OCI-LY7 (cell line): ENCODE measurements at regions not wholly inside any gene's neighbourhood (a gene's known extent, or its start where the extent isn't known, plus 50 kb on each side); places are given as distances from the start of the nearest gene placed in this dataset.

ENCODE experiments used
- BruUV-seq: library from RNA; stranded (reverse); fragments of 400-500 nt; replicated peaks from 2 replicates; lab custom pipeline; 2021; lab: Mats Ljungman, UMichigan
- CTCF ChIA-PET: fragments of 300-600 bp; sonication (Branson Sonifier 250); formaldehyde crosslinking; loops from one replicate; lab custom pipeline; 2022; ENCODE audit warnings: antibody characterized with exemption; ENCODE audit not compliant: unreplicated experiment; lab: Charles Lee
- POLR2A ChIA-PET: fragments of 300-600 bp; sonication (Branson Sonifier 250); formaldehyde crosslinking; loops from one replicate; lab custom pipeline; 2022; ENCODE audit warnings: antibody characterized with exemption; lab: Charles Lee
- DNase-seq: peaks from one replicate; pipeline ENCODE4 v3.0.0-alpha.2; 2015; ENCODE audit warnings: low spot score
- H2AFZ ChIP-seq: fragments of 200-600 bp; sonication (generic), shearing (Covaris generic); 2 replicates; pipeline ENCODE4 v1.6.1; 2014; ENCODE audit warnings: mild to moderate bottlenecking, antibody characterized with exemption, low read length, moderate library complexity
- H3K27ac ChIP-seq: fragments of 200-600 bp; sonication (generic); 2 replicates; pipeline ENCODE4 v1.5.1; 2014; ENCODE audit warnings: mixed run types, low read depth, mild to moderate bottlenecking, moderate library complexity, low read length, inconsistent platforms; ENCODE audit not compliant: poor library complexity, severe bottlenecking
- H3K36me3 ChIP-seq: fragments of 200-600 bp; sonication (generic); 2 replicates; pipeline ENCODE4 v1.6.1; 2014; ENCODE audit warnings: mild to moderate bottlenecking, antibody characterized with exemption, low read length, moderate library complexity, mixed read lengths; ENCODE audit not compliant: insufficient read depth
- H3K4me1 ChIP-seq: fragments of 200-600 bp; sonication (generic); 2 replicates; pipeline ENCODE4 v1.5.1; 2014; ENCODE audit warnings: mild to moderate bottlenecking, low read length; ENCODE audit not compliant: insufficient read depth, poor library complexity, severe bottlenecking
- H3K4me2 ChIP-seq: fragments of 200-600 bp; sonication (generic); 2 replicates; pipeline ENCODE4 v1.6.1; 2014; ENCODE audit warnings: mild to moderate bottlenecking, low read length
- H3K4me3 ChIP-seq: fragments of 200-600 bp; sonication (generic); 2 replicates; pipeline ENCODE4 v1.5.1; 2014; ENCODE audit warnings: mild to moderate bottlenecking, low read depth, low read length; ENCODE audit not compliant: poor library complexity, severe bottlenecking
- H3K79me2 ChIP-seq: fragments of 200-600 bp; sonication (generic); 2 replicates; pipeline ENCODE4 v1.6.1; 2016; ENCODE audit warnings: low read depth, mild to moderate bottlenecking, low read length, moderate library complexity, mixed read lengths; ENCODE audit not compliant: insufficient read depth
- H3K9me2 ChIP-seq: fragments of 200-600 bp; sonication (generic); 2 replicates; pipeline ENCODE4 v1.6.1; 2016; ENCODE audit warnings: mild to moderate bottlenecking, low read length, mixed read lengths; ENCODE audit not compliant: insufficient read depth
- H3K9me3 ChIP-seq: fragments of 200-600 bp; sonication (generic); 2 replicates; pipeline ENCODE4 v1.6.1; 2014; ENCODE audit warnings: mild to moderate bottlenecking, mixed run types, low read length, mixed read lengths
- H4K20me1 ChIP-seq: fragments of 200-600 bp; sonication (generic); 2 replicates; pipeline ENCODE4 v1.6.1; 2014; ENCODE audit warnings: mild to moderate bottlenecking, antibody characterized with exemption, low read length, moderate library complexity, mixed read lengths; ENCODE audit not compliant: insufficient read depth
- EZH2phosphoT487 ChIP-seq: fragments of 200-600 bp; sonication (generic); IDR thresholded peaks from 2 replicates; pipeline ENCODE4 v1.6.1; 2018; ENCODE audit warnings: low read depth, borderline replicate concordance, mild to moderate bottlenecking, mixed run types, antibody characterized with exemption, low read length, moderate library complexity, mixed read lengths
- intact Hi-C: fragments of 100-400 bp; cut with micrococcal nuclease; formaldehyde crosslinking; loops from one replicate; pipeline ENCODE4 v1.10.0; 2022; ENCODE audit not compliant: unreplicated experiment
- TF ChIP-seq, protein P1 (sequence below): fragments of 200-600 bp; sonication (generic); conservative IDR thresholded peaks from 2 replicates; pipeline ENCODE4 v1.5.1; 2014; ENCODE audit warnings: mild to moderate bottlenecking, antibody characterized with exemption, low read length, moderate library complexity, mixed read lengths

DNA sequence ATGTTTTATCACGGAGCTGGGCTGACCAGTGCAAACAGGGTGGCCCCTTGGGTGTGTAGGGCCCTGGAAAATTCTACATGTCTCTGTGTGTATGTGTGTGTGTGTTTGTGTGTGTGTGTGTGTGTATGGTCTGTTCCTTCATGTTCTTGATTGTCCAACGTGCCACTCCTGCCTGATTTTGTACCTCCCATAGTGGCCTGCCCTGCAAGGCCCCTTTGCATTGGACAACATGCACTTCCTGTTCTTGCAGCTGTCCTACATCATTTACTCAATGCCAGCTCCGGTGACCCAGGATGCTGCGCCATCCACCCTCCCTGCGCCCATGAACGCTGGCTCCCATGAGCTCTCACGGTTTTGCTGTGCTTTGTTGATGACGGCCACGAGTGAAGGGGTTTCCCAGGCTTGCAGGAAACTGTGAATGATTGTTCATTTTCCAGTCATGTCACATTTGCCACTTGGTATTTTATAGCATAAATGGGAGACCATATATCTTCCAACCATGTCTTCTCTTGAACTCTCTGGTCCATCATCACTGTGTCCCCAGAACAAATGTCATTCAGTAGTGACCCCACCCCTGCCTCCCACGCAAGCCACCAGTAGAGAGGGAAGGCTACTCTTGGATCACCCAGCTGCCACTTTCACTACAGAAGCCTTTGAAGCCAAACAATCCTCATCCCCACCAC is 69.7 kb upstream of the NCK2 start:
- intact Hi-C loops = no loop called here
- no peaks in the 10 kb centered on the region for H3K9me3 ChIP-seq
- H3K27ac ChIP-seq = no peak overlapping the region
- no peak for DNase-seq
- ChIA-PET CTCF (no interaction called here), POLR2A (no interaction called here)
- BruUV-seq = no TSS peak
- H3K79me2 ChIP-seq = no peaks in the 10 kb centered on the region
- H2AFZ ChIP-seq = no peak overlapping the region
- TF ChIP-seq, protein P1, sequence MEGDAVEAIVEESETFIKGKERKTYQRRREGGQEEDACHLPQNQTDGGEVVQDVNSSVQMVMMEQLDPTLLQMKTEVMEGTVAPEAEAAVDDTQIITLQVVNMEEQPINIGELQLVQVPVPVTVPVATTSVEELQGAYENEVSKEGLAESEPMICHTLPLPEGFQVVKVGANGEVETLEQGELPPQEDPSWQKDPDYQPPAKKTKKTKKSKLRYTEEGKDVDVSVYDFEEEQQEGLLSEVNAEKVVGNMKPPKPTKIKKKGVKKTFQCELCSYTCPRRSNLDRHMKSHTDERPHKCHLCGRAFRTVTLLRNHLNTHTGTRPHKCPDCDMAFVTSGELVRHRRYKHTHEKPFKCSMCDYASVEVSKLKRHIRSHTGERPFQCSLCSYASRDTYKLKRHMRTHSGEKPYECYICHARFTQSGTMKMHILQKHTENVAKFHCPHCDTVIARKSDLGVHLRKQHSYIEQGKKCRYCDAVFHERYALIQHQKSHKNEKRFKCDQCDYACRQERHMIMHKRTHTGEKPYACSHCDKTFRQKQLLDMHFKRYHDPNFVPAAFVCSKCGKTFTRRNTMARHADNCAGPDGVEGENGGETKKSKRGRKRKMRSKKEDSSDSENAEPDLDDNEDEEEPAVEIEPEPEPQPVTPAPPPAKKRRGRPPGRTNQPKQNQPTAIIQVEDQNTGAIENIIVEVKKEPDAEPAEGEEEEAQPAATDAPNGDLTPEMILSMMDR = no peak
- no peak for TF ChIP-seq EZH2phosphoT487
- H3K36me3 ChIP-seq = no peaks in the 10 kb centered on the region
- no peaks in the 10 kb centered on the region for H4K20me1 ChIP-seq
- no peak overlapping the region for H3K4me2 ChIP-seq
- H3K9me2 ChIP-seq = no peaks in the 10 kb centered on the region
- H3K4me3 ChIP-seq = no peak overlapping the region
- no peaks in the 10 kb centered on the region for H3K4me1 ChIP-seq

DNA sequence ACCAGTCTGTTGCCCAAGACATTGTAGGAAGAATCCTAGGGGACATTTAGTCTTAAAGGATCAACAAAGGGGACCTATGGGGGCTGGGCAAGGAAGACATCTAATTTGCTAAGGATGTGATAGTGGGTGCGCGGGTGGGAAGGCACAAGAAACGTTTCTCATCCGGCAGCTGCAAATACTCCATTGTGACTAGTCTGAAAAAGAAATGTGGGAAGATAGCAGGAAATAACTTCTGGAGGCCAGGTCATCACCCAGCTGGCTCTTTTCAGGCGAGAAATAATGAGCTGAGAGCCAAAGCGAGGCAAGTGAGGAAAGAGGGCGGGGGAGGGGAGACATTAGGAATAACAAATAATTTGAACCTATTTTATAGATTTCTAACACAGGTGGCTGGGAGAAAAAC is 70.3 kb upstream of the NCK2 start:
- H3K27ac ChIP-seq = no peak overlapping the region
- no peaks in the 10 kb centered on the region for H3K4me1 ChIP-seq
- DNase-seq = no peak
- intact Hi-C loops = no loop called here
- no peak overlapping the region for H2AFZ ChIP-seq
- TF ChIP-seq, protein P1 = no peak
- TF ChIP-seq EZH2phosphoT487 = no peak
- ChIA-PET POLR2A (interaction anchor here (0.7 kb wide), 3 partner anchors 22 to 1544 kb away, joined by 3 to 4 read pairs (median 4); no protein-coding TSS in a partner anchor), CTCF (interaction anchor here (0.6 kb wide), 1 partner anchor 437 kb away, joined by 4 read pairs; no protein-coding TSS in a partner anchor)
- H3K36me3 ChIP-seq = no peaks in the 10 kb centered on the region
- H3K79me2 ChIP-seq = no peaks in the 10 kb centered on the region
- no peaks in the 10 kb centered on the region for H3K9me2 ChIP-seq
- no peak overlapping the region for H3K4me2 ChIP-seq
- no TSS peak for BruUV-seq
- no peak overlapping the region for H3K4me3 ChIP-seq
- no peaks in the 10 kb centered on the region for H3K9me3 ChIP-seq
- H4K20me1 ChIP-seq = no peaks in the 10 kb centered on the region

DNA sequence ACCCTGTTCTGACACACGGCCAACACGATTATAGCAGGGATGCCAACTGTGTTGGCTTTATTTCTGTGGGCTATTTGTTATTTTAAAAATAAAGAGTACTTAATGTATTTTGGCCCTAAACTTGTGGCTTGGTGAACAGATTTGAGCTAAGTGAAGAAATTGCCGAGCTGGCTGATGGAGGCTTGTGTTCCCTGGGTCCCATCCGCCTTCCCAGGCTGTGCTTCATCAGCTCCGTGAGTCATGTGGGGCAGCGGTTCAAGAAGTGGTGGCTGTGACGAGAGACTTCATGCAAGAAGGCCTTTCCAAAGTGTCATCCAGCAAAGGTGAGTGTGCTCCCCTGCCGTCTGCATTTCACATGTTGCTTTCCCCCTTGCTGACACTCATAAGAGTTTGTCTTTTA is 73.6 kb upstream of the NCK2 start:
- Histone ChIP-seq H3K4me2 (no peak overlapping the region), H3K4me3 (no peak overlapping the region), H4K20me1 (no peaks in the 10 kb centered on the region), H3K36me3 (no peaks in the 10 kb centered on the region), H3K27ac (no peak overlapping the region), H3K9me3 (no peaks in the 10 kb centered on the region; the same call in 1 of the 2 replicates), H3K79me2 (no peaks in the 10 kb centered on the region), H3K9me2 (no peaks in the 10 kb centered on the region), H3K4me1 (no peaks in the 10 kb centered on the region), H2AFZ (no peak overlapping the region)
- intact Hi-C loops = no loop called here
- TF ChIP-seq EZH2phosphoT487 = no peak
- TF ChIP-seq, protein P1 = no peak
- DNase-seq = no peak
- POLR2A ChIA-PET = interaction anchor here (0.8 kb wide), 1 partner anchor 14 kb away, joined by 3 read pairs; no protein-coding TSS in a partner anchor
- CTCF ChIA-PET = interaction anchor here (1.4 kb wide), 1 partner anchor 10 kb away, joined by 3 read pairs; no protein-coding TSS in a partner anchor
- no TSS peak for BruUV-seq
